ENCODE measurements at regions not wholly inside any gene's neighbourhood (a gene's known extent, or its start where the extent isn't known, plus 50 kb on each side); places are given as distances from the start of the nearest gene placed in this dataset.

DNA sequence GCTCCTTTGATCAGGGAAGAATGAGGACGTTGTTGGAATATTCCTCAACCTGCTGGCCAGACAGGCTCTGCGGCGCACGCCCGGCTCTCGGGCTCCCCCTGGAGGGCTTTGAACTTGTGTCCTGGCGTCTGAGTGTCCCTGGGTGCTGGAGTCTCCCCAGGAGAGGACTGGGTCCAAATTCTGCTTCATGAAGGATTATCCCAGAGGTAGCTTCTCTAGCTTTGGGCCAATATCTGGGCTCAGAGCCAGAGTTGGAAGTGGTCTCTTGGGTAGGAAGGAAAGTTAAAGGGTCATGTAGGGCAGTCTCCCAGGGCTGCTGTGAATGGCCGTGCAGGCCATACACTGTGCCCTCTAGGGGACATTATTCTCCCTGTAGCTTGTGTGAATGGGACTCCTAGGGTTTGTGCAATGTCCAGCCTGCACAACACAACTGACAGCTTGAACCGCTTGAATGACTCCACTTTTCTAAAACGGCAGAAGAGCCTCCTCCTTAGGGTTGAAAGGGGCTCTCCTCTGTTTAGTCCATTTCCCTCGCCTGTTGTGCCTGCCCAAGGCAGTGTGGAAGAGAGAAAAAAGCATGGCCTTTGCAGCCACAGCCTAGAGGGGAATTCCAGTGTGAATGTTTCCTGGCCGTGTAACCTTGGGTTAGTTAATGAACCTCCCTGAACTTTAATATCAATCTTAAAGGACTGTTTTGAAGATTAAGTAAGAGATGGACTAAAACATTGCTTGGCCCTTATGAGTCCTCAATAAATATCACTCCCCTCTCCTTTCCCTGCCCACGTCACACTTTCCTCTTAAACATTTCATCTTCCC, 111.2 kb upstream of the THY1 start:
- no peak overlapping the region for H3K4me3 ChIP-seq (ENCODE audit: low read depth, low read length)
- in situ Hi-C loops (cut with HindIII; ENCODE audit: low sequenced_read_pairs): no loop called here
- peak; percentile 9 for DNase-seq (ENCODE audit: low read depth)
- TF ChIP-seq, protein P1, sequence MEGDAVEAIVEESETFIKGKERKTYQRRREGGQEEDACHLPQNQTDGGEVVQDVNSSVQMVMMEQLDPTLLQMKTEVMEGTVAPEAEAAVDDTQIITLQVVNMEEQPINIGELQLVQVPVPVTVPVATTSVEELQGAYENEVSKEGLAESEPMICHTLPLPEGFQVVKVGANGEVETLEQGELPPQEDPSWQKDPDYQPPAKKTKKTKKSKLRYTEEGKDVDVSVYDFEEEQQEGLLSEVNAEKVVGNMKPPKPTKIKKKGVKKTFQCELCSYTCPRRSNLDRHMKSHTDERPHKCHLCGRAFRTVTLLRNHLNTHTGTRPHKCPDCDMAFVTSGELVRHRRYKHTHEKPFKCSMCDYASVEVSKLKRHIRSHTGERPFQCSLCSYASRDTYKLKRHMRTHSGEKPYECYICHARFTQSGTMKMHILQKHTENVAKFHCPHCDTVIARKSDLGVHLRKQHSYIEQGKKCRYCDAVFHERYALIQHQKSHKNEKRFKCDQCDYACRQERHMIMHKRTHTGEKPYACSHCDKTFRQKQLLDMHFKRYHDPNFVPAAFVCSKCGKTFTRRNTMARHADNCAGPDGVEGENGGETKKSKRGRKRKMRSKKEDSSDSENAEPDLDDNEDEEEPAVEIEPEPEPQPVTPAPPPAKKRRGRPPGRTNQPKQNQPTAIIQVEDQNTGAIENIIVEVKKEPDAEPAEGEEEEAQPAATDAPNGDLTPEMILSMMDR (IDR thresholded peaks at IDR 0.05; ENCODE audit: low read depth, low read length, missing control alignments): peak; percentile 96

DNA sequence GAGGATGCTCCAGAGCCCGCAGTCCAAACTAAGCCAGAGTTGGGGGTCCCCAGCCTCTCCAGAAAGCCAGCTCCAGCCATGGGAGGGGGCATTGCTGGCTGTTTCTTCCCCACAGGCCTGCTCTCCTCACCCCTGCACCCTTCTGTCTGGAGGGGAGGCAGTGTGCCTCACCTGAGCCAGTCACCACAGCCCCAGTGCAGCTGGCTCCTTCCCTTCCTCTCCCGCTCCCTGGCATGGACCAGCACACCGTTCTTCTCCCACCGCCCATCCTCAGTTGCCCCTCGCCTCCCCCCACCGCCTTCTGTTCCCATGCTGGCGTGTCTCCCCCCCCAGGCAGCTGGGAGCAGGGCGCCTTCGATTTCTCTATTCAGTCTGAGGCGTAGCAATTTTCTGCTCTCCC, 110.5 kb upstream of the THY1 start:
- no peak overlapping the region for H3K4me3 ChIP-seq (ENCODE audit: low read depth, low read length)
- TF ChIP-seq, protein P1 (IDR thresholded peaks at IDR 0.05; ENCODE audit: low read depth, low read length, missing control alignments): no peak
- in situ Hi-C loops (cut with HindIII; ENCODE audit: low sequenced_read_pairs): no loop called here
- no peak for DNase-seq (ENCODE audit: low read depth)

DNA sequence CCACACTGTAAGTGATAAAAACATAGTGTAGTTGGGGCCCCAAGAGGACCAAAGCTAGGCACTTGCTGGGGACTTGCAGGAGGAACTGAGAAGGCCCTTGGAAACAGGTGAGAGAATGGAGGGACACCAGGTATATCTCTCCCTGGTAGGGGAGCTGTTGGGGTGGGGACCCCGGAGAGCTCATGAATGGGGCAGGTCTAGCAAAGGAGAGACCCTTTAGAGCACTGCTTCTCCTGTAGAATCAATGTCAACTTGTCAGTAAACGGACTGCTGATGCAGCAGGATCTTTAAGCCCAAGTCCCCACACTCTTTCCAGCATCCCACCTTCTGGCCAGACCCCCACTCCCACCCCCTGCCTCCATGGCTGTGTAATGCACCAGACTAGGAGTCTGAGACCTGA, 109.6 kb upstream of the THY1 start:
- DNase-seq (ENCODE audit: low read depth): no peak
- in situ Hi-C loops (cut with HindIII; ENCODE audit: low sequenced_read_pairs): no loop called here
- TF ChIP-seq, protein P1 (IDR thresholded peaks at IDR 0.05; ENCODE audit: low read depth, low read length, missing control alignments): no peak
- no peak overlapping the region for H3K4me3 ChIP-seq (ENCODE audit: low read depth, low read length)

DNA sequence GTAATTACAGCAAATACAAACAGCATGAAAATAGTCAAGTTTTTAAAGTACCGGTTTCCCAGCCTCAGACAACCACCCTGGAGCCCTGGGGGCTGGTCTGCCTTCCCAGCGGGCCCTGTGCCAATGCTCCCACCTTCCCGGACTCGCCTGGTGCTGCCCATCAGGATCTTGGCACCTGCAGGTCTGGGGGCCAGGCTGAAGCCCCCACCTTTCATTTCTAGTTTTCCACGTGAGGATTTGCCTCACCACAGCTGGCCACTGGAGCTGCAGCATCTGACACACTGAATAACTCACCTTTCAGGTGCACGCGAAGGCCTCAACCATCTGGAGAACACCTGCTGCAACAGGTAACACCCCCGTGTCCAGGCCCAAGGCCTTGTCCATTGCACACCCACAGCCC, 108.7 kb upstream of the THY1 start:
- no peak for DNase-seq (ENCODE audit: low read depth)
- H3K4me3 ChIP-seq (ENCODE audit: low read depth, low read length): no peak overlapping the region
- in situ Hi-C loops (cut with HindIII; ENCODE audit: low sequenced_read_pairs): no loop called here
- TF ChIP-seq, protein P1 (IDR thresholded peaks at IDR 0.05; ENCODE audit: low read depth, low read length, missing control alignments): no peak

DNA sequence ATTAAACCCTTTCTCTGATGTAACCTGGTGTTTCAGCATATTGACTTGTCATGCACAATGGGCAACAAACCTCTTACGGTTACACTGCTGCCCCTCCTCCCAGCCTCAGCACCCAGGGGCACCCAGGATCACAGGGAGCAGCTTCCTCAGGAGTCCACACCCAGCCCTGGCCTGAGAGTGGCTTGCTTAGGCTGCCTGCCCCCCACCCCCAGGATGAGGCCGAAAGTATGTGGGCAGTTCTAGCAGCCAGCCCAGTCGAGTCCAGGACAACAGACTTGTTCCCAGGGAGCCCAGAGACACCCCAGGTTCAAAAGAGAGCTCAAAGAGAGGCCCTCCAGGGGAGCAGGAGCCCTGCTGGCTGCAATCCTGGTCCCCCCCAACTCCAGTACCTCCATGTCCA, 108.1 kb upstream of the THY1 start:
- in situ Hi-C loops (cut with HindIII; ENCODE audit: low sequenced_read_pairs): no loop called here
- no peak for DNase-seq (ENCODE audit: low read depth)
- TF ChIP-seq, protein P1 (IDR thresholded peaks at IDR 0.05; ENCODE audit: low read depth, low read length, missing control alignments): no peak
- no peak overlapping the region for H3K4me3 ChIP-seq (ENCODE audit: low read depth, low read length)

DNA sequence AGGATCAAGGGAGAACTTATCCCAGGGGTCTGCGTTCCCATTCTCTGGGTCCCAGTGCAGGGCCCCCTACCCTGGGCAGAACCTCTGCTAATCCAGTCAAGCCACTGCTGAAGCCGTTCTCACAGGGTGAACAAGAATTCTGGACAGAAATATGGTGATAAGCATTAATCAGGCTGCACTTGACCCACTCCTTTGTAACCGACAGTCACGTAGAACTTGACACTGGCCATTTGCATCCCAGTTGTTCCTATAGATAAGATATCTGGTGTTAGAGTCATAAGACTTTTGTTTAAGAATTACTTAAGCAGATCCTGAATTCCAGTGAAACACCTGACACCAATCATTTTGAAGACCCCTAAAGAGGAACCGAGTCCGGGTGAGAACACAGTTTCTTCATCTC, 107.5 kb upstream of the THY1 start:
- no peak for DNase-seq (ENCODE audit: low read depth)
- TF ChIP-seq, protein P1 (IDR thresholded peaks at IDR 0.05; ENCODE audit: low read depth, low read length, missing control alignments): no peak
- in situ Hi-C loops (cut with HindIII; ENCODE audit: low sequenced_read_pairs): no loop called here
- no peak overlapping the region for H3K4me3 ChIP-seq (ENCODE audit: low read depth, low read length)

Measured in astrocyte of the cerebellum (primary cell).